Body of pancreas (tissue), 4 donors: ENCODE measurements at regions not wholly inside any gene's neighbourhood (a gene's known extent, or its start where the extent isn't known, plus 50 kb on each side); places are given as distances from the start of the nearest gene placed in this dataset.
"Not testable (repeated sequence)": the region's sequence is repeated elsewhere in the genome, so short reads cannot be mapped to it uniquely, and the experiment has no call there.

ENCODE experiments used
- ATAC-seq: fragments of 150-250 bp; one replicate; pipeline ENCODE4 v1.9.1; 2016
- DNase-seq, 4 donors: peaks; one replicate each; pipeline ENCODE4 v3.0.0-alpha.2; 2019
- H3K27ac ChIP-seq, 4 donors: fragments of 200-600 bp; sonication (generic); 1 replicate in 3 of 4; 2 replicates in 1 of 4; pipeline versions ENCODE4 v1.5.1 to v1.6.1; 2016 to 2019; ENCODE audit warnings: mild to moderate bottlenecking in 1 of 4, mixed read lengths in 1 of 4, moderate library complexity in 1 of 4
- H3K27me3 ChIP-seq, 2 donors: fragments of 200-600 bp; sonication (generic); one replicate each; pipeline ENCODE4 v1.6.0; 2016; ENCODE audit warnings: mild to moderate bottlenecking in 1 of 2
- H3K36me3 ChIP-seq, 2 donors: fragments of 200-600 bp; sonication (generic); replicated peaks in 1 of 2; 2 replicates each; pipeline ENCODE4 v1.5.1; 2016; ENCODE audit warnings: low read depth in 2 of 2; ENCODE audit not compliant: insufficient read depth in 1 of 2
- H3K4me1 ChIP-seq: fragments of 200-600 bp; sonication (generic); one replicate; pipeline ENCODE4 v1.6.0; 2016
- H3K4me3 ChIP-seq, 2 donors: fragments of 200-600 bp; sonication (generic); 1 replicate in 1 of 2; 2 replicates in 1 of 2; pipeline ENCODE4 v1.5.1; 2016 to 2019
- H3K9me3 ChIP-seq, 3 donors: fragments of 200-600 bp; sonication (generic); 1 replicate in 2 of 3; 2 replicates in 1 of 3; pipeline ENCODE4 v1.5.1; 2016
- POLR2A ChIP-seq, 3 donors: fragments of 450-650 bp; IDR thresholded peaks; one replicate each; pipeline ENCODE4 v1.6.1; 2016; ENCODE audit warnings: antibody characterized with exemption in 3 of 3, mild to moderate bottlenecking in 2 of 3
- WGBS, 2 donors: methylation state at CpG; one replicate each; pipeline ENCODE4 v1.1.5; 2017; 5-methylcytosine and 5-hydroxymethylcytosine counted together
- intact Hi-C: fragments of 100-400 bp; cut with DNase I; formaldehyde crosslinking; loops from one replicate; pipeline ENCODE4 v1.15.1; 2023
- TF ChIP-seq, protein P1 (sequence below), 7 experiments: fragments of 450-650 bp in 4 of 7; fragments of 200-600 bp in 3 of 7; sonication (generic) in 3 of 7; IDR thresholded peaks; one replicate each; pipeline ENCODE4 v1.5.1; 2016 to 2019; ENCODE audit warnings: antibody characterized with exemption in 7 of 7

DNA sequence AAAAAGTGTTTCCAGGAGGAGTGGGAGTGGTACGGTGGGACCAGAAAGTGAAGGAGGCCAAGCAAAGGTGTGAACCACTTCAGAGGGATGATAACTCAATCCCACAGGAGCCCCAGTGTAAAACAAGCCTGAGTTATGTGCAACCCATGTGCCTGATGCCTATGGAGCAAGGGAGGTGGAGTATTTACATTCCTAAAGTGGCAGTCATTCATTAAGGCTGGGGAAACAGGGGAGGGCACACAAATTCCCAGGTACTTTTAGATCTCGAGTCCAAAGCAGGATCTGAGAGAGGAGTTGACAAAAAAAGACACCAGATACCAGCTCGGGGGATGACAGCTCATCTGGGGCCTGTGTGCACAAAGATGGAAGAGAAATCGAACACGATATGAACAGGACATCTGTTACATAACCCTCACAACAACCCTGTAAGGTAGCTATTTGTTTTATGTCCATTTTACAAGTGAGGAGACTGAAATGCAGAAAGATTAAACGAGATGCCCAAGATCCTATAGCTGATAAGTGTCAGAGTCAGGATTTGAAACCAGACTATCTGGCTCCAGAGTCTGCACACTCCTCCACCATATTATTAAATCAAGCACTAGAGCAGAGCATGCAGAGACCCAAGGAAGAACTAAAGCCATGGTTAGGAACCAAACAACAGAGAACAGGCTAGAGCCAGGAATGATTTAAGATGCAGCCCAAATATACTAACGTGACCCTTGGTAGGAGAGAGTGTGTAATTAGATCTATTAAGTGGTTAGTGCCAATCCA, 91.9 kb upstream of the MAPK10 start:
- ATAC-seq: no peak
- WGBS, 2 donors: 65 to 80% methylated on average over 7 of the region's 7 CpGs
- no peaks in the 10 kb centered on the region for H3K27me3 ChIP-seq
- H3K36me3 ChIP-seq: no peaks in the 10 kb centered on the region
- TF ChIP-seq, protein P1, sequence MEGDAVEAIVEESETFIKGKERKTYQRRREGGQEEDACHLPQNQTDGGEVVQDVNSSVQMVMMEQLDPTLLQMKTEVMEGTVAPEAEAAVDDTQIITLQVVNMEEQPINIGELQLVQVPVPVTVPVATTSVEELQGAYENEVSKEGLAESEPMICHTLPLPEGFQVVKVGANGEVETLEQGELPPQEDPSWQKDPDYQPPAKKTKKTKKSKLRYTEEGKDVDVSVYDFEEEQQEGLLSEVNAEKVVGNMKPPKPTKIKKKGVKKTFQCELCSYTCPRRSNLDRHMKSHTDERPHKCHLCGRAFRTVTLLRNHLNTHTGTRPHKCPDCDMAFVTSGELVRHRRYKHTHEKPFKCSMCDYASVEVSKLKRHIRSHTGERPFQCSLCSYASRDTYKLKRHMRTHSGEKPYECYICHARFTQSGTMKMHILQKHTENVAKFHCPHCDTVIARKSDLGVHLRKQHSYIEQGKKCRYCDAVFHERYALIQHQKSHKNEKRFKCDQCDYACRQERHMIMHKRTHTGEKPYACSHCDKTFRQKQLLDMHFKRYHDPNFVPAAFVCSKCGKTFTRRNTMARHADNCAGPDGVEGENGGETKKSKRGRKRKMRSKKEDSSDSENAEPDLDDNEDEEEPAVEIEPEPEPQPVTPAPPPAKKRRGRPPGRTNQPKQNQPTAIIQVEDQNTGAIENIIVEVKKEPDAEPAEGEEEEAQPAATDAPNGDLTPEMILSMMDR (IDR thresholded peaks at IDR 0.05): no peak
- no peak for TF ChIP-seq POLR2A (IDR thresholded peaks at IDR 0.05)
- H3K4me1 ChIP-seq: no peaks in the 10 kb centered on the region
- no peak for DNase-seq
- no peaks in the 10 kb centered on the region for H3K9me3 ChIP-seq
- intact Hi-C loops: no loop called here
- no peak overlapping the region for H3K4me3 ChIP-seq
- peak overlapping the region in 1 of 4 donors; percentile 34 for H3K27ac ChIP-seq

DNA sequence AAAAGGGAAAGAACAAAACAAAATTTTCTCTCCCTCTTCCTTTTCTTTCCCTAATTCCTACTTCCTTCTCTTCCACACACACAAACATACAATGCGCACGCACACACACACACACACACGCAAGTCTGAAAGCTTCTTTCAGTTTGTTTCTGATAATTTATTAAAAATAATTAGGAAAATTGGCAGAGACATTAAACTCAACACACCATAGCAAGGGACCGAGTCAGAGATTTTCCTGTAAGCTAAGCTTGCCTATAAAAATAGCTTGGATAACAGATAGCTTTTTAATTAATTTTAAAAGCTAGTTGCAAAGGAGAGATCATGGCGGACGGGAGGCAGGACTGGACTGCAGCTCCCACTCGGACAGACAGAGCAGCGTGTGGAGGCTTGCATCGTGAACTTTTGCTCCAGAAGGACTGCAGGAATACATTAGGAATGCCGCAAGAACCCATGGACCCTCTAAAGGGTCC, 92.6 kb upstream of the MAPK10 start:
- no peak overlapping the region for H3K4me3 ChIP-seq
- H3K9me3 ChIP-seq: no peaks in the 10 kb centered on the region
- H3K4me1 ChIP-seq: no peaks in the 10 kb centered on the region
- WGBS, 2 donors: 87 to 90% methylated on average over 10 of the region's 10 CpGs
- intact Hi-C loops: no loop called here
- H3K36me3 ChIP-seq: no peaks in the 10 kb centered on the region
- TF ChIP-seq, protein P1 (IDR thresholded peaks at IDR 0.05): no peak
- no peak for TF ChIP-seq POLR2A (IDR thresholded peaks at IDR 0.05)
- ATAC-seq (no peak), DNase-seq (no peak)
- H3K27ac ChIP-seq: peak overlapping the region in 2 of 4 donors; percentile 16 to 34
- H3K27me3 ChIP-seq: no peaks in the 10 kb centered on the region

DNA sequence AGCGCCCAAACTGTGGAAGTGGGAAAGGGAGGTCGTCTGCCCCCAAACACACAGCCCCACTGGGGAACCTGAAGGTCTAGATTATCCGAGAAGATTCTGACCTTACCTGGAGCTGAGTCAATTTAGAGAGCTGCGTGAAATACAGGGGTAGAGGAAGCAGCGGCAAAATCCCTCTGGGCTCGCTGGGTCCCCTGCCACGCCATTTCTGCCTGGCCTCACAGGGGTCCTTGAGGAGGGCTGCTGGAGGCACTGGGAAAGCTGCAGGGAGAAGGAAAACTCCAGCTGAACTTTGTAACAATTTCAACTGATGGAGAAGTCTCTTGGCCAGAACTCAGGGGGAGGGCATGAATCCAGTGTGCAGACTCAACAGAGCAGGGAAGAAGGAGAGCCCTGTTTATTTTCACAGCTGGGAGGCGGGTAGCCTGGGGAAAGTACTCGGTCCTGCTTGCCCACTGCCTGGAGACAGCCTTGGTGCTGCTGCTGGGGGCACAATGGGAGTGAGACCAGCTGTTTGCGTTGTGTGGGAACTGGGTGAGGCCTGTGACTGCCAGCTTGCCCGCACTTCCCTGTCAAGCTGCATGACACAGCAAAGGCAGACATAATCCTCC, 93.2 kb upstream of the MAPK10 start:
- Histone ChIP-seq H3K27me3 (no peaks in the 10 kb centered on the region), H3K4me3 (no peak overlapping the region), H3K27ac (peak overlapping the region in 2 of 4 donors; percentile 16 to 34), H3K36me3 (no peaks in the 10 kb centered on the region), H3K4me1 (no peaks in the 10 kb centered on the region), H3K9me3 (no peaks in the 10 kb centered on the region)
- WGBS, 2 donors: 70 to 81% methylated on average over 10 to 11 of the region's 11 CpGs
- ATAC-seq (peak; percentile 21), DNase-seq (peak in 3 of 4 donors; percentile 32 to 46 (median 45))
- TF ChIP-seq, protein P1 (IDR thresholded peaks at IDR 0.05): no peak
- TF ChIP-seq POLR2A (IDR thresholded peaks at IDR 0.05): no peak
- intact Hi-C loops: no loop called here

DNA sequence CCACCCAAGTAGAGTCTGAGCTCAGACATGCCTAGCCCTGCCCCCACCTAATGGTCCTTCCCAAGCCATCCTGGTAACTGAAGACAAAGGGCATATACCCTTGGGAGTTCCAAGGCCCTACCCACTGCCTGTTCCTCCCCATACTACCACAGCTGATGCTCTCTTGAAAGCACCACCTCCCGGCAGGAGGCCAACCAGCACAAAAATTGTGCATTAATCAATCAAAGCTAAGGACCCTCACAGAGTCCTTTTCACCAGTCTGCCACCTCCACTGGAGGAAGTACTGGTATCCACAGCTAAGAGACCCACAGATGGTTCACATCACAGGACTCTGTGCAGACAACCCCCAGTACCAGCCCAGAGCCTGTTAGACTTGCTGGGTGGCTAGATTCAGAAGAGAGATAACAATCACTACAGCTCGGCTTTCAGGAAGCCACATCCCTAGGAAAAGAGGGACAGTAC, 93.8 kb upstream of the MAPK10 start:
- H3K27me3 ChIP-seq, ATAC-seq, H3K9me3 ChIP-seq, H3K4me3 ChIP-seq, H3K36me3 ChIP-seq, H3K4me1 ChIP-seq, intact Hi-C loops, H3K27ac ChIP-seq, DNase-seq: not testable (repeated sequence)
- 62 to 82% methylated on average over 2 of the region's 2 CpGs for WGBS, 2 donors

DNA sequence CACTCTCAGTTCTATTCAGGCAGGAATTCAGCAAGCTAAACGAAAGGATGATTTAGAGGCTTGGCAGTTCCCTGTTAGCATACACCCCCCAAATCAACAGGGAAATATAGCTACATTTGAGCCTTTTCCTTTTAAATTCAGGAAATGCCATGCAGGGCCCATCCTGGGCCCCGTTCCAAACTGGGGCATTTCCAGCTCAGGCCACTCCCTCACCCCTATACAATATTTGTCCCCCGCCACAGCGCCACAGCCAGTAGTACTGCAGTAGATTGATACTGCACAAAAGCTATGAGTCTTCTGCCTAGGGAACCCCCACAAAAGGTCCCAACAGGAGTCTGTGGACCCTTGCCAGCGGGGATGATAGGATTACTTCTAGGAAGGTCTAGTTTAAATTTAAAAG, 102.0 kb upstream of the MAPK10 start:
- DNase-seq (no peak), ATAC-seq (no peak)
- no peak overlapping the region for H3K27ac ChIP-seq
- 87 to 90% methylated on average over 5 of the region's 5 CpGs for WGBS, 2 donors
- TF ChIP-seq, protein P1 (IDR thresholded peaks at IDR 0.05): no peak
- TF ChIP-seq POLR2A (IDR thresholded peaks at IDR 0.05): no peak
- H3K27me3 ChIP-seq: no peaks in the 10 kb centered on the region
- H3K9me3 ChIP-seq: no peaks in the 10 kb centered on the region
- no peaks in the 10 kb centered on the region for H3K36me3 ChIP-seq
- H3K4me3 ChIP-seq: no peak overlapping the region
- H3K4me1 ChIP-seq: no peaks in the 10 kb centered on the region
- intact Hi-C loops: no loop called here
